Sigmoid colon (tissue), 6 donors: ENCODE measurements at regions not wholly inside any gene's neighbourhood (a gene's known extent, or its start where the extent isn't known, plus 50 kb on each side); places are given as distances from the start of the nearest gene placed in this dataset.

Experiments
- DNase-seq: peaks from one replicate; pipeline ENCODE4 v3.0.0-alpha.2; 2019
- H3K27ac ChIP-seq, 4 donors: fragments of 200-600 bp; sonication (generic); one replicate each; pipeline ENCODE4 v1.5.1; 2016 to 2019; ENCODE audit warnings: mild to moderate bottlenecking in 1 of 4
- H3K27me3 ChIP-seq, 3 donors: fragments of 200-600 bp; sonication (generic); one replicate each; pipeline ENCODE4 v1.5.1; 2019; ENCODE audit warnings: mild to moderate bottlenecking in 1 of 3
- H3K36me3 ChIP-seq, 4 donors: fragments of 200-600 bp; sonication (generic); one replicate each; pipeline ENCODE4 v1.5.1; 2016 to 2019
- H3K4me1 ChIP-seq, 4 donors: fragments of 200-600 bp; sonication (generic); one replicate each; pipeline ENCODE4 v1.5.1; 2017 to 2019
- H3K4me3 ChIP-seq, 4 donors: fragments of 200-600 bp; sonication (generic); one replicate each; pipeline ENCODE4 v1.5.1; 2017 to 2019; ENCODE audit warnings: mild to moderate bottlenecking in 2 of 4, moderate library complexity in 1 of 4
- H3K9me3 ChIP-seq, 4 donors: fragments of 200-600 bp in 3 of 4; sonication (generic) in 3 of 4; one replicate each; pipeline versions ENCODE4 v1.5.1 to v1.6.1; 2013 to 2019
- CTCF ChIP-seq, 4 experiments: fragments of 450-650 bp in 3 of 4; fragments of 200-600 bp in 1 of 4; IDR thresholded peaks; one replicate each; pipeline ENCODE4 v1.5.1; 2016 to 2019; ENCODE audit warnings: antibody characterized with exemption in 4 of 4, mild to moderate bottlenecking in 3 of 4, moderate library complexity in 2 of 4
- EP300 ChIP-seq, 4 donors: sonication (generic); formaldehyde crosslinking; IDR thresholded peaks; one replicate each; pipeline ENCODE4 v1.6.1; 2017; ENCODE audit warnings: antibody characterized with exemption in 4 of 4
- POLR2A ChIP-seq, 2 donors: fragments of 450-650 bp; IDR thresholded peaks; one replicate each; pipeline ENCODE4 v1.6.1; 2016; ENCODE audit warnings: antibody characterized with exemption in 2 of 2, mild to moderate bottlenecking in 2 of 2, moderate library complexity in 2 of 2
- POLR2AphosphoS5 ChIP-seq, 4 donors: sonication (generic); formaldehyde crosslinking; IDR thresholded peaks; one replicate each; pipeline ENCODE4 v1.6.1; 2017; ENCODE audit warnings: antibody characterized with exemption in 4 of 4
- WGBS, 2 donors: extraction: QIAGEN DNeasy Blood & Tissue Kit; methylation state at CpG; one replicate each; pipeline ENCODE4 v1.1.7; 2013; 5-methylcytosine and 5-hydroxymethylcytosine counted together
- intact Hi-C: fragments of 100-400 bp; cut with DNase I; formaldehyde crosslinking; loops from one replicate; pipeline ENCODE4 v1.15.1; 2023
- donor health status: healthy with polysubstance abuse.
- donor health status: healthy.

DNA sequence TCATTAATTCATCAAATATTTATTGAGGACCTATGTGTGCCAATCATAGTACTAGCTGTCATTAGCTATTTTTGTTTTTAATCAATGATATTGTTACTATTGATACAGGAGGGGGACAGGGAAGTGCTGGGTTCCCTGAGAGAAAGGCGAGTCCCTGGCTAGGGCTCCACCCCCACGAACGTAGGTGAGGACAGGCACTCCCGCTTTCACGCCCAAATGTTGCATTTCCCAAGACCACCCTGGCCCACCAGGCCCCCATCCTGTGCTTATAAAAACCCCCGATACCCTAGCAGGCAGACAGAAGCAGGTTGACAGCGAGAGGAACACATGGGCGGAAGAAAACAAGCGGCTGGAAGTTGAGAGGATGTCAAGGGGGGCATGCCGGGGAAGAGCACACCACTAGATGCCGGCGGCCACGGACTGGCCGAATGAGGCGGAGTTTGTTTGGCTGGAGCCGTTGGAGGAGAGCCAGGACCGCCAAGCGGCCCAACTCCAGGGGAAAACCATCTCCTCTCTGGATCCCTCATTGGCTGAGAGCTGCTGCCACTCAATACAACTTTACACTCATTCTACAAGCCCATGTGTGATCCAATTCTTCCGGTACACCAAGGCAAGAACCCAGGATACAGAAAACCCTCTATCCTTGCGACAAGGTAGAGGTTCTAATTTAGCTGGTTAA lies 798.7 kb upstream of the SEMA6D start:
- H3K27me3 ChIP-seq, result no peaks in the 10 kb centered on the region
- no peak for TF ChIP-seq POLR2A (IDR thresholded peaks at IDR 0.05)
- no peak for TF ChIP-seq CTCF (IDR thresholded peaks at IDR 0.05)
- no peak for TF ChIP-seq EP300 (IDR thresholded peaks at IDR 0.05)
- no peak for TF ChIP-seq POLR2AphosphoS5 (IDR thresholded peaks at IDR 0.05)
- H3K27ac ChIP-seq, result no peak overlapping the region
- H3K9me3 ChIP-seq, result no peaks in the 10 kb centered on the region
- intact Hi-C loops, result no loop called here
- peaks cover 0 to 12% (median 0%) of the 10 kb centered on the region in 4 donors for H3K4me1 ChIP-seq
- H3K36me3 ChIP-seq, result no peaks in the 10 kb centered on the region
- no peak overlapping the region for H3K4me3 ChIP-seq
- DNase-seq, result no peak
- WGBS, 2 donors, result 88 to 89% methylated on average over 20 of the region's 20 CpGs

DNA sequence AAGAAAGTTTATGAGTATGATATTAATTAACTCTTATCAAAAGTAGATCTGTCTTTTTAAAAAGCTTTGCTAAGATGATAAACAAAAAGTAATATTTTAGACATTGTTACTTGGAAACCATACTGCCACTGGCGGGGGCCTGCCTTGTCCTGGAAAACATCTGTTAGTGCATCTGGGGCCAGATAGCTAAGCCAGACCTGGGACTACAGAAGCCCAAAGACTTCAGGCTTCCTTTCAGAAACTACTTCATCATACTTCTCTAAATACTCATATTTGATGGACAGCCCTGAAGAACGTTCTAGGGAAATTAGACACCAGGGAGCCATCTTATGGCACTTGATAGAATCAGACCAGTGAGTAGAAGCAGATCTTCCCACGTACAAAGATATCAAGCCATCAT lies 795.4 kb upstream of the SEMA6D start:
- no peaks in the 10 kb centered on the region for H3K36me3 ChIP-seq
- no peaks in the 10 kb centered on the region for H3K9me3 ChIP-seq
- H3K4me3 ChIP-seq, result no peak overlapping the region
- H3K27ac ChIP-seq, result no peak overlapping the region
- 66 to 68% methylated on average over 3 of the region's 3 CpGs for WGBS, 2 donors
- intact Hi-C loops, result no loop called here
- TF ChIP-seq POLR2A (IDR thresholded peaks at IDR 0.05) (no peak), EP300 (IDR thresholded peaks at IDR 0.05) (no peak), POLR2AphosphoS5 (IDR thresholded peaks at IDR 0.05) (no peak)
- DNase-seq, result no peak
- H3K27me3 ChIP-seq, result no peaks in the 10 kb centered on the region
- H3K4me1 ChIP-seq, result peaks cover 0 to 6% (median 0%) of the 10 kb centered on the region in 4 donors

DNA sequence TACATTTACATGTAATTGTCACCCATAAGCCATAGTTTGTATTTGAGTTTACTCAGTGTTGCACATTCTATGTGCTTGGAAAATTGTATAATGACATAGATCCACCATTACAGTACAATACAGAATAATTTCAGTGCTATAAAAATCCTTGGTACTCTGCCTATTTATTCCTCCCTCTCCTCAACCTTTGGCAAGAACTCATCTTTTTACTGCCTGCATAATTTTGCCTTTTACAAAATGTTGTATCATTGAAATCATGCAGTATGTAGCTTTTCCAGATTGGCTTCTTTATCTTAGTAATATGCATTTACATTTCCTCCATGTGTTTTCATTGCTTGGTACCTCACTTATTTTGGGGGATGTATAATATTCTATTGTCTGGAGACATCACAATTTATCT lies 786.9 kb upstream of the SEMA6D start:
- no peak overlapping the region for H3K4me3 ChIP-seq
- no peaks in the 10 kb centered on the region for H3K36me3 ChIP-seq
- H3K27ac ChIP-seq, result no peak overlapping the region
- intact Hi-C loops, result no loop called here
- no peaks in the 10 kb centered on the region for H3K9me3 ChIP-seq
- no peak for DNase-seq
- TF ChIP-seq EP300 (IDR thresholded peaks at IDR 0.05) (no peak), POLR2AphosphoS5 (IDR thresholded peaks at IDR 0.05) (no peak), POLR2A (IDR thresholded peaks at IDR 0.05) (no peak), CTCF (IDR thresholded peaks at IDR 0.05) (no peak)
- H3K4me1 ChIP-seq, result no peaks in the 10 kb centered on the region
- no peaks in the 10 kb centered on the region for H3K27me3 ChIP-seq

DNA sequence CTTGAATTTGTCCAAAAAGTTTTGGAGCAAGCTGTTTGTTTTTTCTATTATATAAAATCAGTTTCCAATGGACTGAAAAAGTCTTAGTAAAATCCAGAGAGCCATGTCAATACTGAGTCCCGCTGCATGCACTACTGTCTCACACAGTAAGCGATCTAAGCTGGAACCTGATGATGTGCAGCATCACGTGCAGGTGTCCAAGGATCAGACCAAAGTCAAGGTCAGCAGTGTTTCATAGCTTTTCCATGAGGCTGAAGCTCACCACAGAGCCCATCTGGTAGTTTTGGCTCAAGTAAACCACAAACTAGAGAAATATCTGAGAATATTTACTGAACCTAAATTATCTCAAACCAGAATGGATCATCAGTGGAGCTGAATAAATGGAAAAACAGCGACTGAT lies 784.0 kb upstream of the SEMA6D start:
- TF ChIP-seq CTCF (IDR thresholded peaks at IDR 0.05), result no peak
- TF ChIP-seq POLR2AphosphoS5 (IDR thresholded peaks at IDR 0.05), result no peak
- TF ChIP-seq EP300 (IDR thresholded peaks at IDR 0.05), result no peak
- no peak for TF ChIP-seq POLR2A (IDR thresholded peaks at IDR 0.05)
- no peaks in the 10 kb centered on the region for H3K36me3 ChIP-seq
- 72 to 86% methylated on average over 4 of the region's 4 CpGs for WGBS, 2 donors
- no peaks in the 10 kb centered on the region for H3K27me3 ChIP-seq
- intact Hi-C loops, result no loop called here
- H3K4me1 ChIP-seq, result no peaks in the 10 kb centered on the region
- no peaks in the 10 kb centered on the region for H3K9me3 ChIP-seq
- no peak overlapping the region for H3K27ac ChIP-seq
- H3K4me3 ChIP-seq, result no peak overlapping the region
- DNase-seq, result no peak

DNA sequence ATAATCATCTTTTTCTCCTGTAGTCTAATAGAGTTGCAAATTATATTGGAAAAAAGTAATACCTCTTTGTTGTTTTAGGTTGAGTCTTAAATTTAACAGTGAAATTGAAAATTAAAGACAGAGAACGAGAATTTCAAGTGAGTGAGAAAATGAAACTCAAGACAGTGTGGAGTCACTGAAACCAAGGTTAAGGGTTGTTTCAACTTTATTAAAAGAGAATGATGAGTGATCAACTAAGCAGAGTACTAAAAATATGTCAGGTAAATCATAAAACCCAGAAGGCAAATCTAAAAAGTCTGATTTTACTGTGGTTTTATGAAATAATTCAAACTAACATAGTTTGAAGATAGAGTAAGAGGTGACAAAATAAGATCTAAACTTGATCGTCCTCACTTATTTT lies 782.5 kb upstream of the SEMA6D start:
- no peak overlapping the region for H3K4me3 ChIP-seq
- no peak overlapping the region for H3K27ac ChIP-seq
- intact Hi-C loops, result no loop called here
- TF ChIP-seq CTCF (IDR thresholded peaks at IDR 0.05) (no peak), POLR2AphosphoS5 (IDR thresholded peaks at IDR 0.05) (no peak), POLR2A (IDR thresholded peaks at IDR 0.05) (no peak), EP300 (IDR thresholded peaks at IDR 0.05) (no peak)
- 88 to 91% methylated on average over 2 of the region's 2 CpGs for WGBS, 2 donors
- no peak for DNase-seq
- H3K36me3 ChIP-seq, result no peaks in the 10 kb centered on the region
- H3K4me1 ChIP-seq, result no peaks in the 10 kb centered on the region
- H3K27me3 ChIP-seq, result no peaks in the 10 kb centered on the region
- no peaks in the 10 kb centered on the region for H3K9me3 ChIP-seq
